ENCODE measurements at regions not wholly inside any gene's neighbourhood (a gene's known extent, or its start where the extent isn't known, plus 50 kb on each side); places are given as distances from the start of the nearest gene placed in this dataset.

DNA sequence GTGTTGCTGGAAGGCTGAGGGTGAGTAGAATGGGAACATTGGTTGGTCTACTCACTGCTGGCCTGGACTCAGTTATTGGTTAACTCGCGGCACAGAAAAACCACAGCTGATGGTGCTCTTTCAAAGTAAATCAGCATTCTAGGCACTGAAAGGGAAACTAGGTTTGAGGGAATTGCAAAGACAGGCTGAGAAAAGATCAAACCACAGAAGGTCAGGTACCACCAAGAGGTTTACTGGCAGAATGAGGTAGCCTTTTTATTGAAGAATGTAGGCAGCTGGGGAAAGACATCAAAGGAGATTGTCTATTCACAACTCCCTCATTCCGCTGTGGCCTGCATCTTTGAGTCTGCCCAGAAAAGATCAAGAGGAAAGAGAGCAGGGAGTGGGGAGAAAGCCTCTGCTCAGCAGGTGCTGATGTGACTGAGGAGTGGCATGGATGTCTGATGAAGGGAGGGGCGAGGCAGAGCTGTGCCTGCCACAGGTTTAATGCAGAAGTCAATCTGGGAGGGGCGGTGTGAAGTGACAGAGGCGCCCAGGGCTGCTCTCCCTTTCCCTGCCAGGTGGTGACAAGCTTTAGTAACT, 255.5 kb downstream of the MAN2A1 start:
- DNase-seq, result no peak

DNA sequence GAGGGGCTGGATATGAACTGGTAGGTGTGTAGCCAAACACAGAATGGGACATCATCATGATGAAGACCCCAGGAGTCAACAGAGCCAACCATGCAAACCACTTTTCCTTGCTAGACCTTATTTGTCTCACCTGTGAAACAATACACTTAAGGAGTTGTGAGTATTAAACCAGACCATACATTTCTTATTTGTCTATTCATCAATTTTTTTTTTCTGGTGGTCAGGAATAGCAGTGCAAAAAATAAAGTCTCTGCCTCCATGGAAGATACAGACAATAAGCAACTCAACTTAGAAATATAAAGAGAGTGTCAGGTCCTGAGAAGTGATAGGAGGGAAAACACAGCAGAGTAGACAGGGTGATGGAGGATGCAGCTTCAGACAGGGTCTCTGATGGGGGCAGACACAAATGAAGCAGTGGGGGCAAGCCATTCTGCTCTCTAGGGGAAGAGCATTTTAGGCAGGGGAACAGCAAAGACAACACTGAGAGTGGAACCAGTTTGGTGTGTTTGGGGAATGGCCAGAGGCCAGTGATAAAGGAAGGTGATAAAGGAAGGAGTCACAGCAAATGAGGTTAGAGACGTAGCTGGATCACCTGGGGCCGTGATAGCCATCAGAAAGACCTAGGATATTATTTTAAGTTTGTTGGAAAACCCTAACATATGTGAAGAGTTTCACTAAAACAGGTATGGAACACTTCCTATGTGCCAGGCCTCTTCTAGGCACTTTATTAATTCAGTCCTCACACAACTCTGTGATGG, 256.2 kb downstream of the MAN2A1 start:
- no peak for DNase-seq

DNA sequence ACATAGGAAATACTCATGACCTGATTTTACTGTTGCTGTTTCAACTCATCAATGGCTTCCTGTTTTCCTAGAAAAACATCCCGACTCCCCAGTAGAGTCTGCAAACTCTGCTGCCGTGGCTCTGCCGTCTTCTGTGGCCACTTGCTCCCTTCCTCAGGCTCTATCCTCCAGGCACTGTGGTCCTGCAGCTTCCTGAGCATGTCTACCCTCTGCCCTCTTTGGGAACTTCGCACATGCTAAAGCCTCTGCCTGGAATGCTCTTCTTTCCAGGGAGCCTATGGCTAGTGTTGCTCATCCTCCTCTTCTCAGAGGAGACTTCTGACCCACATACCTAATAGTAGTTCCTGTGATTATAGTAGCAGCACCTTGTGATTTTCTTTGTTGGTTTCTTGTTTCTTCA, 256.9 kb downstream of the MAN2A1 start:
- no peak for DNase-seq

DNA sequence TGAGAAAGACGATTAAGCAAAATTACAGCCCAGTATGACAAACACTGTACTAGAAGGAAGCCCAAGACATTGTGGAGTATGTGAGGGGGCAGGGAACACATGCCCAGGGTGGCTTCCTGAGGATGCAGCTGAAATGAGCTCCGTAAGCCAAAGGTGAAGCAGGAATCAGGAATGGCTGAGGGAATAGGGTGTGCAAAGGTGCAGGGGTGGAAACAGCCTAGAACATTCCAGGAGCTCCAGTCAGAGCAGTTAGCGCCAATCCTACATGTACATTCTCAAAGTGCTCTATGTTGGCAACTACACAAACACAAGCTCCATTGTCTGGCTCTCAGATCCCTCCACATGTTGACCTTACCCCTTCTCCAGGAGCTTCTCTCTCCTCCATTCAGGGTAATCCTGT, 257.9 kb downstream of the MAN2A1 start:
- no peak for DNase-seq

DNA sequence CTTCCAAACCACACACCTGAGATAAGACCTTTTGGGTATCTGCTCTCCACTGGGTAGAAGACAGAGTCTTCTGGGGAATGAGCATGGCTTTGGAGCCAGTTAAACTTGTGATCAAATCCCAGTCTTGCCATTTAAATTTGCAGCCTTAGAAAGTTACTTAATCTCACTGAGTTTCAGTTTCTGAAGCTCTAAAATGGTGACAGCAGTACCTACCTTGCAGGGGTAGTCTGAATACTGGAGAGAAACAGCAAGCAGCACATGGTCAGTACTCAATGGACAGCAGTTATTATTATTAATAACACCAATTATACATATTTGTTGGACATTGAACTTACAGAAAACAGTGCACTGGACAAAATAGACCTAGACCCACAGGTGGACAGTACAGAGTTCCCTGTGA, 260.9 kb downstream of the MAN2A1 start:
- DNase-seq, result no peak

DNA sequence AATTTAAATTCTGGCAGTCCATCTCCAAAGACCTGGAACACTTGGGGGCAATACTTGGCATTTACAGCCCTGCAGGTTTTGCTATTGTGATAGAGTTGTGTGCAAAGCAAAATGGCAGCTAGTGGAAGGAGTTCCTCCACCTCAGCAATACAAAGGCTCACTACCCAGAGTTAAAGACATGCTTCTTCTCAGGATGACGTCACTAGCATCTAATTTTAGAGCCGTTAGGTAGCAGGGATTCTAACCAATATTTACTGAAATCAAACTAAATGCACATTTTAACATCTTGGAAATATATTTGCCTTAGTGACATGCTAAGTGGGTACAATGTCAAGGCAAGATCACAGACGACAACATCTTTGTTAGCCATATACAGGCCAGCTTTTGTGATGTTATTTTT, 261.6 kb downstream of the MAN2A1 start:
- DNase-seq, result no peak

DNA sequence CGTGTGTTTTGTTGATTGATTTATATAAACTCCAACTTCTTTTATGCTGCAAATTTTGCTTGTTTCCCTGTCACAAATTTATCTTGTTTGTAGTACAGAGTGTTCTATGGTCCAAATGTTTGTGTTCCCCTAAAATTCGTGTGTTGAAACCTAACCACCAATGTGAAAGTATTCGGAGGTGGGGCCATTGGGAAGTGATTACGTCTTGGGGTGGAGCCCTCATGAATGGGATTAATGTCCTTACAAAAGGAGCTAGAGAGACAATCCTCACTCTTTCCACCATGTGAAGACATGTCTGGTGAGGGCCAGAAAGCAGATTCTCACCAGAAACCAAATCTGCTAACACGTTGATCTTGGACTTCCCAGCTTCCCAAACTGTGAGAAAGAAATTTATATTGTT, 262.0 kb downstream of the MAN2A1 start:
- no peak for DNase-seq

DNA sequence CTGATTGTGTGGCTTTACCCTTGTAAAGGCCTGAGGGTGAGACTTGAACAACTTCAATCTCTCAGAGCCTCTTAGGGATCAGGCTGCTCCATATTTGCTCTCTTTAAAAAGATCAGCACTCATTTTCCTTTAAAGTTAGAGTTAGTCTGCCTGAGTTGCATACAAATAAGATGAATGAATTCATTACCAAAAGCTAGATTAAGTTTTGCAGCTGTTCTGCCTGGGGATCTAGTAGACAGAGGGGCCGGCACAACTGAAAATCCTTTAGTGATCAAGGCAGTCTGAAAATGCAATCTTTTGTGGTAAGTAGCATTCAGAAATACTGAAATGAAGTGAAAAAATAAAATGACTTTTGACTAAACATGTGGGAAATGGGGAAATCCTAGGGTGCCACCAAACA, 264.0 kb downstream of the MAN2A1 start:
- no peak for DNase-seq

DNA sequence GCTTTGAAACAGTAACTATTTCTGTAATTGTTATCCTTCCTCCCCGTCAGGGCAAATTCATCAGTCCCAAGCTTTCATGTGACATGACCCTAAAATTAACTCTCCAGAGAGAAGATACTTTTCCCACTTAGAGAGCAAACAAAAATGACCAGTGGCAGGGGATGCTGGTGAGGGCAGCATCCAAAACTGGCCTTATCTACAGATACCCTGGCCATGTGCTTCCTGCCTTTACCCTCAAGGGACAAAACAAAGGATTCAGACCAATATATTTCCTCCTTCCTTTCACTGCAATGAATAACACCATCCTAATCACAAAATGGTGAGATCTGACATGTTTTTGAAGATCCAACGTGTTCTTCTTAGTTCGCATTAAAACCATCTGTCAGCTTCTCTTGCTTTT, 267.2 kb downstream of the MAN2A1 start:
- DNase-seq, result no peak

DNA sequence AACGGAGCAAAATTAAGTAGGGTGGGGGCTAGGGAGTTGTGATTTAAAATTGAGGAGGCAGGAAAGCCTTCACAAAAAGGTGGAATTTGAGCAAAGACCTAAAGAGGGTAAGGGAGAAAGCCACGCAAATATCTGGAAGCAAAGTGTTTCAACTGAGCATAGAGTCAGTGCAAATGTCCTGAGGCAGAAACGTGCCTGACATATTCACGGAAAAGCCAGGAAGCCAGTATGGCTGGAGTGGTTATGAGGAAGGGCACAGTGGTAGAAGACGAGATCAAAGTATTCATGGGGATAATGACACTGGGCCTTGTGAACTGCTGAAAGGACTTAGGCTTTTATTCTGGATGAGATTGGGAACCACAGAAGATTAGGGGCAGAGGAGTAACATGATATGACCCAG, 268.4 kb downstream of the MAN2A1 start:
- DNase-seq, result no peak

DNA sequence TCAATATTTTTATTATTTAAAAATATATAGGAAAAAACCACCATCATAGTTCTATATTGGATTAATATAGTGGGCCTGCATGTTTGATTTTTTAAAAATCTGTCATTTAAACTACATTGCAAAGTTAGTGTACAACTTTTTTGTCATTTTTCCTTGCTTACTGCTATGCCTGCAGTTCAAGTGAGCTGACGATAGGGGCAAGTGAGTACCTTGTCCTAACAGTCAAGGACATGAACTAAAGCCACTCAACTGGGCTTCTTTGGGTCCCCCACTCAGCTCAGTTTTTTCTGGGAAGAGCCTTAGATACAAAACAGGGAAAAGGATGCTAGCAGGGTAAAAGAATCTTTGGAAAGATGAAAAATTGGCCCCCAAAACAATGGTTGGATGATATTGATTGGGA, 269.9 kb downstream of the MAN2A1 start:
- DNase-seq, result no peak

DNA sequence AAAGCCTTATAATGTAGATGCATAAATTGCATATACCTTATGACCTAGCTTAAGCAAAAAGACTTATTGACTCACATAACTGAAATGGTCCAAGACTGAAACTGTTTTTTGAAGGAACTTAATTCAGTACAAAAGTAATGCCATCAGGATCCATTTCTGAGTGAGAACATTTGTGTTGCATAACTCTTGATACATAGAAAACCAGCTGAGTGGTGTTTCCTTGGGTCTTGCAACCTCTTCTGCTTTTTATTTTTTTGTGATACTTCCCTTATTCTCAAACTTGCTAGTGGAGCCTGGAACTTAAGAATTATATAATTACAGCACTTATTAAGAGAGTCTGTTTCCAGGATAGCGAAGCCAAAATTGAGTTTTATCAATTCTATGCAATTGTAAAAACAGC, 272.0 kb downstream of the MAN2A1 start:
- DNase-seq, result no peak

DNA sequence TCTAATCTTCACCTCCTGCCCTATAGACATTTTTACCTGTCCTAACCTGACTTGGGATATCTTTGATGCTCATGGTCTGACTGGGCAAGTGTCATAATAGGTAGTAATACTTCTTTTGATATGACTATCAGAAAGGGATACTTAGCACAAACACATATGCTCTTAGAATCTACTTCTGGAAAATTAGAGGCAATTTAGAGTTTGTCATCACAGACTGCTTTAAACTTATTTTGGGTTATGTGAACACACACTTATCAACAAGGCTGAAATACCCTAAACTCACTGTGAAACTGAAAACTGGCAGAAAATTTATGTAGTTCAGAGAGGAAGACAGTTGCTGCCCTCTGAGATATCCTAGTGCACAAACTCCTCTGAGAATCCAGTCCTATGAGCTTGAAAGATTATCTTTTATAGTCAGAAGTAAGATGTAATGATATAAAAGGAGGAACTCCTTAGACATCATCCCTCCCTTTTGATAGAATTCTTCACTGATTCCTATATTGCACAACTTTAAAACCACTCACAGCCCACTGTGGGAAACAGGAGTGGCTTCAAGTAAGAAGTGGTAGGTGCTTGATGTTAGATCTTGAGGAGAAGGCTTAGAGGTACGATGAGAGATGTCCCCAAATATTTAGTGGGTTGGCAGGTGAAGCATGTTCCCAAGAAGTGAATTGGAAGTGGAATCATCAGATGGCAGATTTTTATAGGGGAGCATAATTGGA, 273.3 kb downstream of the MAN2A1 start:
- no peak for DNase-seq

DNA sequence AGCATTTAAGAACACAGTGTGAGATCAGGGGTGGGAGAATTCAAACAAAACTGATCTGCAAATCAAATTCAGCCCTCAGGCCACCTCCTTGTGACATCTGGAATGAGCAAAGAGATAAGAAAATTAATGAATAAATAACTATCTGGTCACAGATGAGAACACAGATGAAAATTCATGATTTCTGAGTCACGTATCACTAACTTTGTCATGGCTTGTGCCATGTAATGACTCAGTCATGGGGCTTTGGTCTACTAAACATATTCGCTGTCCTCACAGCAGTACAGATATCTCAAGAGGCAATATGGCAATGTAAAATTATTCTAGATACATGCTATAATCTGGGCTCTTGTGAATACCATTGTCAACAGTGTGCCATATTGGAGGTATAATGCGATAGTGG, 274.4 kb downstream of the MAN2A1 start:
- no peak for DNase-seq

DNA sequence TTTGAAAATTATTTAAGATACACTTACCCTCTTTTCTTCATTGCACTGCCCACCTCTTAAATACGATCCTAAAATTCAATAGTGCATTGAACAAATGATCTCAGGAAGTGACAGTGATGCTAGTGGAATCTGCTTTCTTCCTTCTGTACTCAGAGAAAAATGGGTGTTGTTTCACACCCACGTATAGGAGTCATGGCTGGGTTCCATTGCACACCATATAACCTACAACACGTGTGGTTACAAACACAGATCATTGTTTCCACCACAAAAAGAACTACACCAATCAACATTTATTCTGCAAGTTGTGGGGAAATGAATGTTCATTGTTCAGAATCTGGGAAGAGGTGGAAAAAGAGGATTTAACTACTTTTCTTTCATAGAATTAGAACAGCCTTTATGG, 275.9 kb downstream of the MAN2A1 start:
- no peak for DNase-seq

DNA sequence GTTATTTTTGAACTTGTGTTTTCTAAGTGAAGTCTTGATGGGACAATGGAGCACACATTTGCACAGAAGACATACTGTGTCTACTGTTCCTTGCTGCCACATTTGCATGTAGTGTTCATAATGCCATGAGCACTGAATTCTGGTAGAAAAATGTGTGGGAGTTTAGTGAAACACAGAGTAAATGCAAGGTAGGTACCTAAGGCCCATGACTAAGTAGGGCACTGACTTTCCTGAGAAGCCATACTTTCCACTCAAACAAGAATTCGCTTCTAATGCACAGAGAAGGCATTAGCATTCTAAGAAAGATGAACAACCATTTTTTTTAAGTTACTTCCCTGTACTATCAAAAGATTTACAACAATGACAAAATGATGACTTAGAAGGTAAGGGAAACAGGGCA, 282.2 kb downstream of the MAN2A1 start:
- DNase-seq, result no peak

DNA sequence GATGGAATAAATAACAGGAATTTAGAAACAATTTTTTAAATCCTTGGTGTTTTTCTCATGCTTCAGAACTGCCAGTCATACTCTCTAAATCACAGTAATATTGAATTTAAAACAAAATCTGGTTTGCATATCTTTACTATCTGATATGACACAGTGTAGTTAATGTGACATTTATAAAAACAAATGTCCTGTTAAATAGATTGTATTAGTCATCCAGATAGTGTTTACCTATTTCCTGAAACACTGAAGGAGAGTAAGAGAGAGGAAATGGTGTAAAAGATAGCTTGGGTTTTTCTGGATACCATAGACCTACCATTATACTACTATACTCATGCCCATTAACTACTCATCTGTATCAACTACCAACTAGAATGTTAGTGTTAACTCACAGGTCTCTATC, 292.3 kb downstream of the MAN2A1 start:
- no peak for DNase-seq

DNA sequence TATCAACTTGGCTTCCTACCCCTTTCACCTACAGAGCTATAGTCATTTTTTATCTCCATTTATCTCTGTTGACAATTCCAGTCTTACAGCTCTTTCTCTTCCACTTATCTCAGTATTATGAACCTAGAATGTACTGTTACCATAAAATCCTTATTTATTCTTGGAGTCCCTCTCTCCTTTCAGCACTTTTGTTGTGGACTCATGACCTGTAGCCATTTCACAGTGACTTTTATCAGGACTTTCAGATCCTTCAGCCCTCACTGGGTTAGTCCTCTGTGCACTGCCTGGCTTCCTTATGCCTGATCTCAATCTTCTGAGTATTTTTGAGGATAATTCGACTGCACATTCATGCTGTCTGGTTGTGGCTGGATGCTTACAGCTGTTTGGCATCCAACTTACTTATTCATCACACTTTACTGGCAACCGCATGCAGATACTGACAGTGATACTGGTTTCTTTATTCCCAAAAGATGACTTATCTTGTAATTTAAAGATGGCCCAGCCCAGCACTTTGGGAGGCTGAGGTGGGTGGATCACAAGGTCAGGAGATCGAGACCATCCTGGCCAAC, 293.3 kb downstream of the MAN2A1 start:
- no peak for DNase-seq

DNA sequence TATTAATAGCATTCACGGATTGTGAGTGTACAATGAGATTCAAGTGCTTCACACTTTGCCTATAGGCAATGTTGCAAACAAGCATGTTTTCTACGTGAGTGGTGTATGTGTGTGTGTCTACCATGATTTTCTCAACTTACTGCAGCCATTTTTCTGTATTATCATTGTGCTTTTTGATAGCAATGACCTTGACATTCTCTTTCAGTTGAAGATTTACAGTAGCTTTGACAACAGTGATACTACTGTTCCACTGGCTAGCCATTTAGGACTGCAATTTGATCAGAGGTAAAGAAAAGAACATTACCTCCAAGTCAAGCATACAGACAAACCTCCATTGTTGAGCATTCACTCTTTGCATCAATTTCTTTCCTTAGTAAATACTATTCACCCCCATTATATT, 297.0 kb downstream of the MAN2A1 start:
- DNase-seq, result no peak

DNA sequence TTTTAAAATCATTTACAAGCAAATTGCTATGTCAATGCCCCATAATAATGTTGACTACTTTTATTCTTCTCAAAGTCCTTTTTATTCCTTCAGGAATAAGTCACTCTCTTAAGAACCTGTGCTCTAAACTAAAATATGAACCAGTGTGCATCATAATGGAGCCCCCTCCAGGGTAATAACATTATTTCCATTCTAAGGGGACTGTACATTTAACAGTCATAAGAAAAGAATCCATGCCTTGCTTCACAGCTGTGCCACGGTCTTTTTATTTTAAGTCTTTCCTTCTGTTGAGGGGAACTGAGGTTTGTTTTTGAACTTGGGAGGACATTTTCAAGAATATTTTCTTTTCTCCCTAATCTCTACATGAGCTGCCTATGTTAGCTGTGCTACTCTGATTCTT, 297.6 kb downstream of the MAN2A1 start:
- DNase-seq, result no peak

DNA sequence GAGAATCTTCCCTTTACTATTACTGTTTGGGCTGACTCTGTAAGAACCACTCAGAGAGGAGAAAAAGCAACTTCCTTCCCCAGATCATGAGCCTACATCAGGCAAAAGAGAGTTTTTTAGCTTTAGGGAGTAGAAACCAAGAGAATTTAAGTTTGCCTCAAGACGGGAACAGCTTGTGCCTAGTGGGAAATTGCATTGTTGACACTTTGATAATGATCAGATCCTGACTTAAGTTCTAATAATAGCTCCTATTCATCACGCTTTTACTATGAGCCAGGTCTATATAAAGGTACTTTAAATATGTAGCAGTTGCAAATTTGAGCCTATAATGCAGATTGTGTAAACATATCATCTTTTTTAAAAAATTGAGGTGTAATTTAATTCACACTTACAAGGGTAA, 298.2 kb downstream of the MAN2A1 start:
- DNase-seq, result no peak

DNA sequence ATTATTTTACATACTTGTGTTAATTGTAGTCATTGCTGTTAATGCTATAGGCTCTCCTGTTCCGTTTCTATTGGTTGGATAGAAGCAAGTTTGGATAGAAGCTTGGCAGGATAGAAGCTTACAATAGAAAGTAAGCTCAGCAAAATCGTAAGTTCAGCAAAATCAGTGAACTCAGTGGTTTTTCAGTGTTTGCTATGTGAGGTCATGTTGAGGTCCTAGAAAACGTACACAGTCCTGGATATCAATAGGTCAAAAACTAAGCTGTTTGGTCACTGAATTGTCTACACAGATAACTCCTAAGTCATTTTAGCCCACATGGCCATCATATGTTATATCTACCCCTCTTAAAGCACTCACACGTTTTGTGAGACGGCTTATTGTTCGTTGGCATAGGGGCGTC, 299.4 kb downstream of the MAN2A1 start:
- DNase-seq, result no peak

DNA sequence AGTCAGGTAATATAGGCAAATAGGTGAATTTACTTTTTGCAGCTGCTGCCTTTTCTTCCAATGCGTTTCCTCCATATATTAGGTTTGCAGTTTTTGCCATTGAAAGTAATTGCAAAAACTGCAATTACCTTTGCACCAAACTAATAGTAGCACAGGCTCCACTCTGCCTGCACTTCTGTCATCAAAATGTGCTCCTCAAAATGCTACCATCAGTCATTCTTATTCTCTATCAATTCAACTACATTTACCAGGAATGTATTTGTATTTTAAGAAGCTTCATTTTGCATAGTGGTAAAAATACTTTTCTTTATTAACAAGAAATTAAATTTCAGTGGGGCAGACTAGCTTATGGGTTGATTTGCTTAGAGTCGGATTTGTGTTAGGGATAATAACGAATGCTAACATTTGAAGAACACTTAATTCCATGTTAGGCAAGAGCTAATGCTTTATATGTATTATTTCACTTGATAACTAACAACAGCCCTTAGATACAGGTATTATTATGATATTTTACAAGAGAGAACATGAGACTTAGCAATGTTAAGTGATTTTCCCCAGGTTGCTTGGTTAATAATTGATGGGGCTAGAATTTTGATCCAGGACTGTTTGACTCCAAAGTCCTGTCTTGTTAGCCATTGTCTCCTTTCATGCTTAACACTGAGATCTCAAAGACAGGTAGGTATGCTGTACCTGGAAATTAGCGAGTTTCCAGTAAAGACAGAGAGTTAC, 300.4 kb downstream of the MAN2A1 start:
- no peak for DNase-seq
